Right lung (tissue), 2 donors: ENCODE measurements at regions not wholly inside any gene's neighbourhood (a gene's known extent, or its start where the extent isn't known, plus 50 kb on each side); places are given as distances from the start of the nearest gene placed in this dataset.

Experiments used
- DNase-seq, 2 donors: peaks; one replicate each; pipeline ENCODE4 v3.0.0-alpha.2; 2013

GRCh38 chr5:166936351-166936750 lies 1355.1 kb upstream of the WWC1 start:
- no peak for DNase-seq

GRCh38 chr5:166938071-166938470 lies 1353.4 kb upstream of the WWC1 start:
- DNase-seq, result no peak

- no peak for DNase-seq
Observed at GRCh38 chr5:166942948-166943347, 1348.5 kb upstream of the WWC1 start.

DNA sequence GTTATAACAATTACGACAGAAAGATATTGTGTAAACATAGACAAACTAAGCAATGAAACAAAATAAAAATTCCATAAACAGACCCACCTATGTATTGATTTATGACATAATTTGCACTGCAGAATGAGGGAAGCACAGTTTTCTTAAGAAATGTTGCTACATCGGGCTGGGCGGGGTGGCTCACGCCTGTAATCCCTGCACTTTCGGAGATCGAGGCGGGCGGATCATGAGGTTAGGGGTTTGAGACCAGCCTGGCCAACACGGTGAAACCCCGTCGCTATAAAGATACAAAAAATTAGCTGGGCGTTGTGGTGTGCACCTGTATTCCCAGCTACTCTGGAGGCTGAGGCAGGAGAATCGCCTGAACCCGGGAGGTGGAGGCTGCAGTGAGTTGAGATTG lies 1344.4 kb upstream of the WWC1 start:
- no peak for DNase-seq

- no peak for DNase-seq
Observed at GRCh38 chr5:166948679-166949078, 1342.8 kb upstream of the WWC1 start.

- no peak for DNase-seq
Observed at GRCh38 chr5:166952048-166952447, 1339.4 kb upstream of the WWC1 start.

DNA sequence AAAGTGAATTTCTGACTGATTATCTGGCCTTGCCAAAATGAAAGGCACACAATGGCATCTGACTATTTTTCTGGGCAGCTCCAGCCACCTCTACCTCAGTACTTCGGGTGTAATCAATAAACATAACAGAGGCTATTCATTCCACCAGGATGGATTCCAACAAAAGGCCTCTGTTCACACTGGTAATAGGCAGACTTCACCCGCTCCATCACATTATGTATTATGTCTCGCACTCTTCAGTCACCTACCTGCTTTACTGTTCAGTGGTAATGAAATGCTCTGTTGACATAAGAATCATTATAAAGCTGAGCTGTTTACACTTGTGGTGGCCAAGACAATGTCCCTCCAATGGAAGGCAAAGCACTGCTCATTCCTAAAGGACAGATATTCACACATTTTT lies 1333.7 kb upstream of the WWC1 start:
- DNase-seq, result no peak

DNA sequence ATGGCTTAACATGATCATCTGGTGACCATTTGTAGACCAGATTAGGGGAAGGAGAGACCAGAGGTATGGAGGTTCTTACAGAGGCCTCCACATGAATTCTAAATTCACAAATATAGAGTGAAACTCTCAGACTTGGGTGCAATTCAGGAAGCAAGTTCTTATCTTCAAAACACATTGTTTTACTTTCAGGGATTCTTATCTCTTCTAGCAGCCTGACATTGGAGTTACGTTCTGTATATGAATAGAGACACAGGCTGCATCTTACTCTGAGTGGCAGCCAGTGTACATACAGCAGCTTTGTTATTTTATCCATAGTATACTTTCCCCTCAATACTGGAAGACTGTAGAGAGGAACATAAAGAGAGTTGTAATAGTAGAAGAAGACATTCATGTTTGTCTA lies 1331.7 kb upstream of the WWC1 start:
- no peak for DNase-seq

- DNase-seq, result no peak
Observed at GRCh38 chr5:166961028-166961427, 1330.4 kb upstream of the WWC1 start.

DNA sequence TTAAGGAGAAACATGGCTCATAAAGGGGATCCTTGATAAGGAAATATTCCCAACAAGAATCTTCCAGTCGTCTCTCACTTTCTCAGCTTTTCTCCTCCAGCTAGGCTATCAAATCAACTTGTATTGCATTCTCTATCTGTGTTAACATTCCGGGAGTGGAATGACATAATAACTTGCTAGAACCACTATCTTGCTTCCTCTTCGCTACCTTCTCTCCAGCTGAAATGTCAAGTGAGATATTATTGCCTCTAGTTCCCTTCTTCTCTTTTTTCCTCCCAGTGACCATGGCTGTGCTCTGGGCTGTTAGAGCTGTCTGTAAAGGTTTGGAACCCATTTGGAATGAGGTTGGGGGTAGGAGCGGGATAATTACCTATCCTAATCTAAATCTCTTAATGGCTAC lies 1329.5 kb upstream of the WWC1 start:
- DNase-seq, result no peak

- peak; percentile 28 to 36 for DNase-seq
Observed at GRCh38 chr5:166962461-166962860, 1329.0 kb upstream of the WWC1 start.

DNA sequence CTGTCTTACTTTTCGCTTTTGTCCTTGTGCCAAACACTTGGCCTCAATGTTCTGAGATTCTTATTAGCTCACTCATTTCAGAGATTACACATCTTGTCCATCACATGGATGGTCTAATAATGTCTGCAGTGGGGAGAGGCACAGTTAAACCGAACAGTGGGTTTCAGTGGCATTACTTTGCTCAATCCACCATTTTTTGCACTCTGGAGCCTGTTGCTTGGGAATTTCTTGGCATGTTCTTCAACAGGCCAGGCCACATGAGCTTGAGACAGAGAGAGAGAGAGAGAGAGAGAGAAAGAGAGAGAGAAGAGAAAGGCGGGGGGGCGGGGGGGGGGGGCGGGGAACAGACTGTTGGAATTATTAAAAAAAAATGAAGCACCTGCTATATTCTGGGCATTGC lies 1327.8 kb upstream of the WWC1 start:
- no peak for DNase-seq

DNA sequence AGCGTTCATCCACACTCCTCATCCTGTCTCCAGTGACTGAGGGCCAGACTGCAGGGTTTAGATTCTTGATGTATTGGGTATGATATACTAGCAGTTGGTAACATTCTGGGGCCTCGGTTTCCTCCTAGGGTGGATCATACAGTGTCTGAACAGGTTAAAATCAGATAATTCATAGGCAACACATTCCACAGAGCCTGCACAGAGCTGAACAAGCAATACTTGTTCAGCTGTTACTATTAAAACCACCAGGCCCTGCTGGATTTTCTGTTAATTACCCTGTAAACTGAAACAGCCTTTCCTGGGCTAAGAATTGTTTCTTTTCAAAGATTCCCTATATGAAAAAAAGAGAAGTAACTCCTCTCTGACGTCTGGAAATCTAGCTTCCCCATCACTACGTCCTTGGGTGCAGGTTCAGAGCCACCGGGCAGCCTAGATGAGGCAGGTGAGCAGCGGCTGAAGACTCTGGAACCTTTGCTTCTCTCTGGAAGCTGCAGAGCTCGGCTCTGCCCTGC lies 1313.5 kb upstream of the WWC1 start:
- no peak for DNase-seq

- DNase-seq, result no peak
Observed at GRCh38 chr5:166979307-166979895, 1312.0 kb upstream of the WWC1 start.

- no peak for DNase-seq
Observed at GRCh38 chr5:166980666-166981065, 1310.8 kb upstream of the WWC1 start.

DNA sequence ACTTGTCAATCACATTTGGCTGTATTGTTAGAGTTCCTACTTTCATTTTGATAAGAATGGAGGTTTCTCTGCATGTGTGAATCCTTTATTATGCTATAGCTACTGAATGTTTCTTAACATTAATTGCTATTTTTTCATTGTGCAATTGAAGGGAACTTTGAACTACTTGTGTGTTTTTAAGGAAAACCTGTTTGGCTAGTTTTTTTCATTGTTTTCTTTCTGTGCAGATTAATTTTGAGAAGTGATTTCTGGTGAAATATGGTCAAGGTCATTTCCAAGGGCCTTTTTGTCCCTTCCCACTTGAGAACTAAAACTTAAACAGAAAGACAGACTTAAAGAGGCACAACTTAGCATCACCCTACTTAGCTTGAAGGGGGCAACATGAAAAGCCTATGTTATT lies 1309.2 kb upstream of the WWC1 start:
- no peak for DNase-seq

GRCh38 chr5:166991601-166992000 lies 1299.8 kb upstream of the WWC1 start:
- DNase-seq, result no peak

- DNase-seq, result no peak
Observed at GRCh38 chr5:166992108-166992507, 1299.3 kb upstream of the WWC1 start.

- DNase-seq, result no peak
Observed at GRCh38 chr5:166992874-166993722, 1298.3 kb upstream of the WWC1 start.

GRCh38 chr5:166994226-166994625 lies 1297.2 kb upstream of the WWC1 start:
- DNase-seq, result peak in 1 of 2 donors; percentile 34

DNA sequence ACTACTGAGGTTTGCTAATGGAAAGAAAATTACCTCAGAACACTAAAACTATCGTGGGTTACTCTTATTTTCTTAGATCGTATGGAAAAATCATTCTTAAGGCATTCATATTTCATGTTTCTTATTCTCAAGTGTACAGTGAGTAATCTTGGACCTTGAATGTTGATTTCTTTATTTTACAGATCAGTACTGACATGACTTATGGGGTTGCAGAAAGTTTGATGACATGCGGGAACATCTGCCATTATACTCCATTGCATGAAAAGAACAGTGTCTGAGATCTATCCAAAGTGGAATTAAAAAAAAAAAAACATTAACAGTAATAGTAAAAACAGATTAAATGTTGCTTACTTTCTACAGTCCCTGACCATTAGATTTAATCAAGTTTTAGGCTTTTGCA lies 1290.2 kb upstream of the WWC1 start:
- no peak for DNase-seq

DNA sequence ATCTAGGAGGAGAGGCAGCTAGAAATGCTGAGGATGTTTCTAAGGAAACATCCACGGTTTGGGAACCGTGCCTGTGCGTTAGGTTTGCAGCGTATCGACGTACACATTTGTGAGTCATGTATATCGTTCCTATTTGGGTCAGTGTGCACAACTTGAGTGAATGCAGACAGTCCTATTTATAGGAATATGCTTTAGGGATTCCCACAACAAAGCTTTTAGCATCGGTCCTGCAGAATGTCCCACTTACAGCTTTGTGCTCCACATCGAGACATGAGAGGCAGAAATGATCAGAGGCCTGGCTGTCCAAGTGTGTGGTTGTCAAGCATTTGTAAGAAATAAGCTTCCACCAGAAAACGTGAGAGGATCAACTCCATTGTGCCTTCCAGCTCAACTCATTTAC lies 1282.7 kb upstream of the WWC1 start:
- DNase-seq, result no peak

DNA sequence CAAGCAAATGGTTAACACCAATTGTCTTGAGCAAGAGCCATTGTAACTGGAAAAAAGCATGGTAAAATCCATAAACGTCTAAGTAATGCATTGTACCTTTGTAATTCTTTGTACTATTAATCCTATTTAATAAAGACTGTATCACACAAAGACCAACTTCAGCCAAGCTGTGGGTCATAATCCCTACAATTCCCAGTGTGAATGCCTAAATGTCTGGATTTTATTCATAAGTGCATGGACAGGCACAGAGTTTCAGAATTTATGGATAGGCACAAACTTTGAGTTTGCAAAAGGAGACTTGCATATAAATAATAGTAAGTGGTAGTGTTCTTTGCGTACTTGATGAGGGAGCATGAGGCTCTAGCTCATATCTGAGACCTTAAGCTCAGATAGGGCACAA lies 1280.2 kb upstream of the WWC1 start:
- DNase-seq, result no peak
